Prostate gland (tissue), 2 donors: ENCODE measurements at regions not wholly inside any gene's neighbourhood (a gene's known extent, or its start where the extent isn't known, plus 50 kb on each side); places are given as distances from the start of the nearest gene placed in this dataset.

ENCODE experiments used
- DNase-seq: peaks from one replicate; pipeline ENCODE4 v3.0.0-alpha.2; 2019; ENCODE audit warnings: low spot score
- H3K27ac ChIP-seq, 2 donors: fragments of 200-600 bp; sonication (generic); 2 replicates each; pipeline ENCODE4 v1.5.1; 2017 to 2019
- H3K27me3 ChIP-seq: fragments of 200-600 bp; sonication (generic); replicated peaks from 2 replicates; pipeline ENCODE4 v1.5.1; 2019; ENCODE audit not compliant: insufficient read depth
- H3K36me3 ChIP-seq, 2 donors: fragments of 200-600 bp; sonication (generic); 1 replicate in 1 of 2; 2 replicates in 1 of 2; pipeline versions ENCODE4 v1.5.1 to v1.8.1; 2017 to 2019
- H3K4me1 ChIP-seq: fragments of 200-600 bp; sonication (generic); replicated peaks from 2 replicates; pipeline ENCODE4 v1.5.1; 2019
- H3K4me3 ChIP-seq, 2 donors: fragments of 200-600 bp; sonication (generic); 2 replicates each; pipeline ENCODE4 v1.5.1; 2017 to 2019
- H3K9me3 ChIP-seq: fragments of 200-600 bp; sonication (generic); 2 replicates; pipeline ENCODE4 v1.5.1; 2017
- CTCF ChIP-seq, 4 experiments: fragments of 200-600 bp in 2 of 4; fragments of 450-650 bp in 2 of 4; sonication (generic) in 2 of 4; IDR thresholded peaks; 1 replicate in 3 of 4; 2 replicates in 1 of 4; pipeline ENCODE4 v1.5.1; 2016 to 2019; ENCODE audit warnings: antibody characterized with exemption in 4 of 4, mild to moderate bottlenecking in 2 of 4, moderate library complexity in 2 of 4
- POLR2A ChIP-seq: fragments of 450-650 bp; IDR thresholded peaks from one replicate; pipeline ENCODE4 v1.6.1; 2016; ENCODE audit warnings: antibody characterized with exemption, mild to moderate bottlenecking
- POLR2AphosphoS5 ChIP-seq: sonication (generic); formaldehyde crosslinking; IDR thresholded peaks from one replicate; pipeline ENCODE4 v1.6.1; 2017; ENCODE audit warnings: antibody characterized with exemption
- WGBS: methylation state at CpG from one replicate; pipeline ENCODE4 v1.1.5; 2018; 5-methylcytosine and 5-hydroxymethylcytosine counted together
- intact Hi-C: fragments of 100-400 bp; cut with DNase I; formaldehyde crosslinking; loops from one replicate; pipeline ENCODE4 v1.14.2; 2022

- no peaks in the 10 kb centered on the region for H3K9me3 ChIP-seq
- H3K4me3 ChIP-seq = no peak overlapping the region
- no peaks in the 10 kb centered on the region for H3K27me3 ChIP-seq
- intact Hi-C loops = loop anchor here (10.0 kb wide), 2 partner anchors 74 to 86 kb away; no protein-coding TSS in a partner anchor
- no peak for DNase-seq
- no peak for TF ChIP-seq POLR2AphosphoS5
- TF ChIP-seq POLR2A = no peak
- TF ChIP-seq CTCF (IDR thresholded peaks at IDR 0.05) = no peak
- no peaks in the 10 kb centered on the region for H3K4me1 ChIP-seq
- no peaks in the 10 kb centered on the region for H3K36me3 ChIP-seq
- no peak overlapping the region for H3K27ac ChIP-seq
- WGBS = 90% methylated on average over 7 of the region's 7 CpGs
These were observed 205.9 kb downstream of the NXNL2 start for GRCh38 chr9:88740844-88741243.

- no peak overlapping the region for H3K27ac ChIP-seq
- no peak for DNase-seq
- H3K4me3 ChIP-seq = no peak overlapping the region
- no peaks in the 10 kb centered on the region for H3K9me3 ChIP-seq
- H3K36me3 ChIP-seq = no peaks in the 10 kb centered on the region
- TF ChIP-seq CTCF (IDR thresholded peaks at IDR 0.05) (no peak), POLR2AphosphoS5 (no peak), POLR2A (no peak)
- intact Hi-C loops = loop anchor here (10.0 kb wide), 2 partner anchors 73 to 87 kb away; no protein-coding TSS in a partner anchor
- H3K4me1 ChIP-seq = no peaks in the 10 kb centered on the region
- WGBS = 70% methylated on average over 3 of the region's 3 CpGs
- H3K27me3 ChIP-seq = no peaks in the 10 kb centered on the region
These were observed 206.4 kb downstream of the NXNL2 start for GRCh38 chr9:88741335-88741734.

GRCh38 chr9:88742483-88742882 is 207.5 kb downstream of the NXNL2 start:
- Histone ChIP-seq H3K36me3 (no peaks in the 10 kb centered on the region), H3K4me3 (no peak overlapping the region), H3K27me3 (no peaks in the 10 kb centered on the region), H3K9me3 (no peaks in the 10 kb centered on the region), H3K4me1 (no peaks in the 10 kb centered on the region), H3K27ac (no peak overlapping the region)
- intact Hi-C loops = loop anchor here (10.0 kb wide), 2 partner anchors 72 to 88 kb away; no protein-coding TSS in a partner anchor
- 18% methylated on average over 6 of the region's 6 CpGs for WGBS
- TF ChIP-seq CTCF (IDR thresholded peaks at IDR 0.05) (no peak), POLR2AphosphoS5 (no peak), POLR2A (no peak)
- DNase-seq = no peak

GRCh38 chr9:88742905-88743304 is 207.9 kb downstream of the NXNL2 start:
- intact Hi-C loops = loop anchor here (10.0 kb wide), 2 partner anchors 72 to 88 kb away; no protein-coding TSS in a partner anchor
- DNase-seq = no peak
- H3K27ac ChIP-seq = no peak overlapping the region
- no peaks in the 10 kb centered on the region for H3K9me3 ChIP-seq
- no peaks in the 10 kb centered on the region for H3K27me3 ChIP-seq
- 60% methylated on average over 6 of the region's 6 CpGs for WGBS
- no peaks in the 10 kb centered on the region for H3K36me3 ChIP-seq
- TF ChIP-seq POLR2A (no peak), CTCF (IDR thresholded peaks at IDR 0.05) (no peak), POLR2AphosphoS5 (no peak)
- no peaks in the 10 kb centered on the region for H3K4me1 ChIP-seq
- no peak overlapping the region for H3K4me3 ChIP-seq

GRCh38 chr9:88745276-88746001 is 210.5 kb downstream of the NXNL2 start:
- WGBS = 50% methylated on average over 2 of the region's 2 CpGs
- H3K9me3 ChIP-seq = no peaks in the 10 kb centered on the region
- TF ChIP-seq POLR2A = no peak
- TF ChIP-seq POLR2AphosphoS5 = no peak
- H3K4me3 ChIP-seq = no peak overlapping the region
- no peak for DNase-seq
- no peak overlapping the region for H3K27ac ChIP-seq
- H3K36me3 ChIP-seq = no peaks in the 10 kb centered on the region
- H3K4me1 ChIP-seq = no peaks in the 10 kb centered on the region
- intact Hi-C loops = loop anchor here (2.0 to 10.0 kb wide), 6 partner anchors 37 to 245 kb away; partner anchors contain the start of gene S1PR3
- no peaks in the 10 kb centered on the region for H3K27me3 ChIP-seq
